ENCODE measurements at regions not wholly inside any gene's neighbourhood (a gene's known extent, or its start where the extent isn't known, plus 50 kb on each side); places are given as distances from the start of the nearest gene placed in this dataset.

DNA sequence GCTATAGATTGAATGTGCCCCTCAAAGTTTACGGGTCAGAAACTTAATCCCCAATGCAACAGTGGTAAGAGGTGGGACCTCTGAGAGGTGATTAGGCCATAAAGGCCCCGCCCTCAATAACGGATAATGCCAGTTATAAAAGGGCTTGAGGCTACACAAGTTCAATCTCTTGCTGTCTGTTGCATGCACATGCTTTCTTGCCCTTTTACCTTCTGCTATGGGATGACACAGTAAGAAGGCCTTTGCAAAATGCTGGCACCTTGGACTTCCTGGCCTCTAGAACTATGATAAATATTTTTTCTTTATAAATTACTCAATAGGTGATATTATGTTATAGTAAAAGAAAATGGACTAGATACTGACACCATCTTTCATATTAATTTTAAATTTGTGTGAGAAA, 806.1 kb downstream of the TENT5A start:
- TF ChIP-seq POLR2A (IDR thresholded peaks at IDR 0.05; ENCODE audit: low read depth, low read length) (no peak), POLR2AphosphoS5 (IDR thresholded peaks at IDR 0.05; ENCODE audit: low read depth, low read length) (no peak), TAF1 (IDR thresholded peaks at IDR 0.05; ENCODE audit: borderline replicate concordance, low read depth, low read length) (no peak)
